ENCODE measurements at regions not wholly inside any gene's neighbourhood (a gene's known extent, or its start where the extent isn't known, plus 50 kb on each side); places are given as distances from the start of the nearest gene placed in this dataset.
"Not testable (repeated sequence)": the region's sequence is repeated elsewhere in the genome, so short reads cannot be mapped to it uniquely, and the experiment has no call there.

GRCh38 chr13:39931505-39931904 is 276.0 kb downstream of the COG6 start:
- H3K27ac ChIP-seq (ENCODE audit: low read depth, low read length, poor library complexity, severe bottlenecking) = no peak overlapping the region
- H3K4me3 ChIP-seq (ENCODE audit: low read depth, low read length, poor library complexity, severe bottlenecking) = no peak overlapping the region
- H3K4me1 ChIP-seq (ENCODE audit: insufficient read depth, low read length, severe bottlenecking) = no peaks in the 10 kb centered on the region
- no peaks in the 10 kb centered on the region for H3K27me3 ChIP-seq (ENCODE audit: insufficient read depth, low read length)
- no peak overlapping the region for H3K4me2 ChIP-seq (ENCODE audit: low read length)
- no peaks in the 10 kb centered on the region for H3K79me2 ChIP-seq (ENCODE audit: insufficient read depth, low read length)
- no peaks in the 10 kb centered on the region for H4K20me1 ChIP-seq (ENCODE audit: insufficient read depth, low read length)
- no peak overlapping the region for H3K9ac ChIP-seq (ENCODE audit: low read length)
- no peaks in the 10 kb centered on the region for H3K9me2 ChIP-seq (ENCODE audit: low read depth, low read length)
- no peaks in the 10 kb centered on the region for H3F3A ChIP-seq (ENCODE audit: insufficient read depth, low read length)
- H2AFZ ChIP-seq (ENCODE audit: low read length) = no peak overlapping the region
- H3K9me3 ChIP-seq (ENCODE audit: low read length) = no peaks in the 10 kb centered on the region
- TF ChIP-seq EZH2 (IDR thresholded peaks at IDR 0.05; ENCODE audit: borderline replicate concordance, low read length) (no peak), CTCF (IDR thresholded peaks at IDR 0.05; ENCODE audit: low read length) (no peak)
- no peaks in the 10 kb centered on the region for H3K36me3 ChIP-seq (ENCODE audit: insufficient read depth, low read length)

GRCh38 chr13:39932514-39932913 is 277.1 kb downstream of the COG6 start:
- not testable (repeated sequence) for H2AFZ ChIP-seq (ENCODE audit: low read length); H3K9me2 ChIP-seq (ENCODE audit: low read depth, low read length); H3K9ac ChIP-seq (ENCODE audit: low read length); H3K9me3 ChIP-seq (ENCODE audit: low read length); H3F3A ChIP-seq (ENCODE audit: insufficient read depth, low read length); H3K4me3 ChIP-seq (ENCODE audit: low read depth, low read length, poor library complexity, severe bottlenecking); H3K27ac ChIP-seq (ENCODE audit: low read depth, low read length, poor library complexity, severe bottlenecking); H3K4me2 ChIP-seq (ENCODE audit: low read length); H3K27me3 ChIP-seq (ENCODE audit: insufficient read depth, low read length); H3K79me2 ChIP-seq (ENCODE audit: insufficient read depth, low read length); H3K36me3 ChIP-seq (ENCODE audit: insufficient read depth, low read length); H4K20me1 ChIP-seq (ENCODE audit: insufficient read depth, low read length); H3K4me1 ChIP-seq (ENCODE audit: insufficient read depth, low read length, severe bottlenecking)

GRCh38 chr13:39935155-39935554 is 279.7 kb downstream of the COG6 start:
- no peak overlapping the region for H3K27ac ChIP-seq (ENCODE audit: low read depth, low read length, poor library complexity, severe bottlenecking)
- no peaks in the 10 kb centered on the region for H3K9me2 ChIP-seq (ENCODE audit: low read depth, low read length)
- no peaks in the 10 kb centered on the region for H3K9me3 ChIP-seq (ENCODE audit: low read length)
- H3K9ac ChIP-seq (ENCODE audit: low read length) = no peak overlapping the region
- TF ChIP-seq EZH2 (IDR thresholded peaks at IDR 0.05; ENCODE audit: borderline replicate concordance, low read length) = no peak
- no peak for TF ChIP-seq CTCF (IDR thresholded peaks at IDR 0.05; ENCODE audit: low read length)
- no peaks in the 10 kb centered on the region for H3K27me3 ChIP-seq (ENCODE audit: insufficient read depth, low read length)
- no peaks in the 10 kb centered on the region for H3F3A ChIP-seq (ENCODE audit: insufficient read depth, low read length)
- no peak overlapping the region for H3K4me3 ChIP-seq (ENCODE audit: low read depth, low read length, poor library complexity, severe bottlenecking)
- H3K4me2 ChIP-seq (ENCODE audit: low read length) = no peak overlapping the region
- no peaks in the 10 kb centered on the region for H4K20me1 ChIP-seq (ENCODE audit: insufficient read depth, low read length)
- H3K36me3 ChIP-seq (ENCODE audit: insufficient read depth, low read length) = no peaks in the 10 kb centered on the region
- no peak overlapping the region for H2AFZ ChIP-seq (ENCODE audit: low read length)
- no peaks in the 10 kb centered on the region for H3K79me2 ChIP-seq (ENCODE audit: insufficient read depth, low read length)
- H3K4me1 ChIP-seq (ENCODE audit: insufficient read depth, low read length, severe bottlenecking) = no peaks in the 10 kb centered on the region

GRCh38 chr13:39938596-39938995 is 283.1 kb downstream of the COG6 start:
- H3K4me3 ChIP-seq (ENCODE audit: low read depth, low read length, poor library complexity, severe bottlenecking) = no peak overlapping the region
- H3K79me2 ChIP-seq (ENCODE audit: insufficient read depth, low read length) = no peaks in the 10 kb centered on the region
- H3K27ac ChIP-seq (ENCODE audit: low read depth, low read length, poor library complexity, severe bottlenecking) = no peak overlapping the region
- H3K9ac ChIP-seq (ENCODE audit: low read length) = no peak overlapping the region
- TF ChIP-seq EZH2 (IDR thresholded peaks at IDR 0.05; ENCODE audit: borderline replicate concordance, low read length) (no peak), CTCF (IDR thresholded peaks at IDR 0.05; ENCODE audit: low read length) (no peak)
- H3K4me1 ChIP-seq (ENCODE audit: insufficient read depth, low read length, severe bottlenecking) = peaks cover 11% of the 10 kb centered on the region
- H3K27me3 ChIP-seq (ENCODE audit: insufficient read depth, low read length) = no peaks in the 10 kb centered on the region
- no peaks in the 10 kb centered on the region for H3K9me2 ChIP-seq (ENCODE audit: low read depth, low read length)
- H3K36me3 ChIP-seq (ENCODE audit: insufficient read depth, low read length) = no peaks in the 10 kb centered on the region
- no peaks in the 10 kb centered on the region for H4K20me1 ChIP-seq (ENCODE audit: insufficient read depth, low read length)
- H3K4me2 ChIP-seq (ENCODE audit: low read length) = no peak overlapping the region
- no peak overlapping the region for H2AFZ ChIP-seq (ENCODE audit: low read length)
- no peaks in the 10 kb centered on the region for H3K9me3 ChIP-seq (ENCODE audit: low read length)
- no peaks in the 10 kb centered on the region for H3F3A ChIP-seq (ENCODE audit: insufficient read depth, low read length)
